ENCODE measurements at regions not wholly inside any gene's neighbourhood (a gene's known extent, or its start where the extent isn't known, plus 50 kb on each side); places are given as distances from the start of the nearest gene placed in this dataset.

DNA sequence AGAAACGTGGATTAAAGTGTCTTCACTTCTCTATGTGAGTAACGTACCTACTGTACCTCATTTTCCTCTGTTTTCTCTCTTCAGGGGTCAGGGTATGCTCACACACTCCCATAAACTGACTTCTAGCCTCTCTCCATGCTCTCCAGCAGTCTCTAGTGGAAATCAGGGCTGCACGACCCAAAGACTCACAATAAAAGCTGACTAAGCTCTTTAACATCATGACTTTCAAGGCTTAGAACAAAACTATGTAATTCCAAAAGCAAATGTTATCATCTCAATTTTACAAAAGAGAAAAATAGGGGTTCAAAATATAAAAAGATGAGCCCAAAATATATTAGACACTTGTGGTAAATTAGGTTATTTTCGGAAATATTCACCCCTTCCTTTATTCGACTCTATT, 62.5 kb upstream of the KRTAP11-1 start:
- Histone ChIP-seq H3K27me3 (no peaks in the 10 kb centered on the region), H3K9me3 (no peaks in the 10 kb centered on the region), H3K36me3 (no peaks in the 10 kb centered on the region), H3K4me3 (no peak overlapping the region), H3K27ac (no peak overlapping the region), H3K4me1 (no peaks in the 10 kb centered on the region)
- no peak for TF ChIP-seq POLR2AphosphoS5 (IDR thresholded peaks at IDR 0.05)
- TF ChIP-seq POLR2A (IDR thresholded peaks at IDR 0.05) = no peak
- TF ChIP-seq, protein P1, sequence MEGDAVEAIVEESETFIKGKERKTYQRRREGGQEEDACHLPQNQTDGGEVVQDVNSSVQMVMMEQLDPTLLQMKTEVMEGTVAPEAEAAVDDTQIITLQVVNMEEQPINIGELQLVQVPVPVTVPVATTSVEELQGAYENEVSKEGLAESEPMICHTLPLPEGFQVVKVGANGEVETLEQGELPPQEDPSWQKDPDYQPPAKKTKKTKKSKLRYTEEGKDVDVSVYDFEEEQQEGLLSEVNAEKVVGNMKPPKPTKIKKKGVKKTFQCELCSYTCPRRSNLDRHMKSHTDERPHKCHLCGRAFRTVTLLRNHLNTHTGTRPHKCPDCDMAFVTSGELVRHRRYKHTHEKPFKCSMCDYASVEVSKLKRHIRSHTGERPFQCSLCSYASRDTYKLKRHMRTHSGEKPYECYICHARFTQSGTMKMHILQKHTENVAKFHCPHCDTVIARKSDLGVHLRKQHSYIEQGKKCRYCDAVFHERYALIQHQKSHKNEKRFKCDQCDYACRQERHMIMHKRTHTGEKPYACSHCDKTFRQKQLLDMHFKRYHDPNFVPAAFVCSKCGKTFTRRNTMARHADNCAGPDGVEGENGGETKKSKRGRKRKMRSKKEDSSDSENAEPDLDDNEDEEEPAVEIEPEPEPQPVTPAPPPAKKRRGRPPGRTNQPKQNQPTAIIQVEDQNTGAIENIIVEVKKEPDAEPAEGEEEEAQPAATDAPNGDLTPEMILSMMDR (IDR thresholded peaks at IDR 0.05) = no peak
- intact Hi-C loops (cut with DNase I; ENCODE audit: low total_unique reads) = loop anchor here (5.0 kb wide), 1 partner anchor 338 kb away; no protein-coding TSS in a partner anchor
- no peak for DNase-seq (ENCODE audit: low spot score in 2 of 2)

DNA sequence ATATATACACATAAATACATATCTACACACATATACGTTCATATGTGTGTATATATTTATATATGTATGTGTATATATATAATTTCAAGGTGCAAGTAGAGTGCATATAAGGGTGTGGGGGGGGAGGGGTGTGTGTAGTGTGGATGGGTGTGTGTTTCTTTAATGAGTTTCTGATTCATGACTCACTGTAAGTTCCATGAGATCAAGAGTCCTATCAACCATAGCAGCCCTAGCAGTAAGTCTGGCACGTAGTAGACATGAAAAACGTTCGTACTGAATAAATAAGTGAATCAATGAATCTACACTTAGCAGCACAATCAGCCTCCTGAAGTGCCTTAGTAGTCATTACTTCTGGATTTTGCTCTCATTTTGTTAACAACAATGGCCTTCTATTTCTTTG, 61.9 kb upstream of the KRTAP11-1 start:
- DNase-seq (ENCODE audit: low spot score in 2 of 2) = no peak
- Histone ChIP-seq H3K4me1 (no peaks in the 10 kb centered on the region), H3K4me3 (no peak overlapping the region), H3K36me3 (no peaks in the 10 kb centered on the region), H3K27me3 (no peaks in the 10 kb centered on the region), H3K27ac (no peak overlapping the region), H3K9me3 (peaks cover 0 to 5% of the 10 kb centered on the region in 2 donors)
- TF ChIP-seq POLR2AphosphoS5 (IDR thresholded peaks at IDR 0.05) = no peak
- TF ChIP-seq, protein P1 (IDR thresholded peaks at IDR 0.05) = no peak
- TF ChIP-seq POLR2A (IDR thresholded peaks at IDR 0.05) = no peak
- intact Hi-C loops (cut with DNase I; ENCODE audit: low total_unique reads) = loop anchor here (5.0 kb wide), 1 partner anchor 339 kb away; no protein-coding TSS in a partner anchor

DNA sequence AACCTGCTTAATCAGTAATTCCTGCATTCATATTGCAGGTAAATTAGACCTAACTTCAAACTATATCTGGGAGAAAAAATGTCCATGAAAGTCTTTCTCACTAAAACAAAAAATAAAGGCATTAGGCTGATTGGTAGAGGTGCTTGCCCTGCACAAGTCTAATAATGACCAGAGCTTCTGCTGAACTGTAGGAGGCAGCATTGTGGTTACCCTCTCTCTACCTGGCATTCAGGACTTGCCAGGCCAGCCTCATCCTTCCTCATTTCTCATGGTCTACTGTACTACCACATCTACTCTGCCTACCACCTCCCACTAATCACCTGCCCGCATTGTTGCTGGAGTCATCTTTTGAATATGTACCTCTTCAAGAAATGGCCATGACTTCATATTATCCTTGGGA, 60.8 kb upstream of the KRTAP11-1 start:
- DNase-seq (ENCODE audit: low spot score in 2 of 2) = no peak
- H3K4me1 ChIP-seq = no peaks in the 10 kb centered on the region
- peaks cover 0 to 15% of the 10 kb centered on the region in 2 donors for H3K9me3 ChIP-seq
- TF ChIP-seq POLR2A (IDR thresholded peaks at IDR 0.05) (no peak), POLR2AphosphoS5 (IDR thresholded peaks at IDR 0.05) (no peak)
- TF ChIP-seq, protein P1 (IDR thresholded peaks at IDR 0.05) = no peak
- H3K4me3 ChIP-seq = no peak overlapping the region
- H3K27me3 ChIP-seq = no peaks in the 10 kb centered on the region
- no peak overlapping the region for H3K27ac ChIP-seq
- intact Hi-C loops (cut with DNase I; ENCODE audit: low total_unique reads) = loop anchor here (5.0 kb wide), 1 partner anchor 340 kb away; no protein-coding TSS in a partner anchor
- no peaks in the 10 kb centered on the region for H3K36me3 ChIP-seq

DNA sequence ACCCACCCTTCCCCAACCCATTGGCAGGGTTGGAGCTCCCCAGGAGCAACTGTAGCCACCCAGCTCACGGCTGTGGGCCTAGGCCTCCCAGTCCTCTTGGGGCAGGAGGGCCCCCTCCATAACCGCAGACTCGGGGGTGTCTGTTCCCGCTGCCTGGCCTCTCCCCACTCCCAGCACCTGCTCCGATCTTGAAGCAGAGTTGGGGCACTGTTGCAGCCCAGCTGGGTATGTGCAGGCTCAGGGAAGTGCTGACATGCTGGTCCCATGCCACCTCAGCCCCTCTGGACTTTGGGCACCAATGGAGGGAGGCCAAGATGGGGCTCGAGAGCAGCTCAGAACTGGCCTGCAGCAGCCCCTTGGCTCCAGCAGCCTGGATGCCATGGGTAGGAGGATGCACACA, 54.8 kb upstream of the KRTAP11-1 start:
- intact Hi-C loops (cut with DNase I; ENCODE audit: low total_unique reads) = no loop called here
- no peak for DNase-seq (ENCODE audit: low spot score in 2 of 2)
- Histone ChIP-seq H3K4me3 (no peak overlapping the region), H3K9me3 (peaks cover 8 to 29% of the 10 kb centered on the region in 2 donors), H3K27ac (no peak overlapping the region), H3K4me1 (no peaks in the 10 kb centered on the region), H3K36me3 (no peaks in the 10 kb centered on the region), H3K27me3 (no peaks in the 10 kb centered on the region)
- TF ChIP-seq, protein P1 (IDR thresholded peaks at IDR 0.05) = no peak
- TF ChIP-seq POLR2A (IDR thresholded peaks at IDR 0.05) (no peak), POLR2AphosphoS5 (IDR thresholded peaks at IDR 0.05) (no peak)

DNA sequence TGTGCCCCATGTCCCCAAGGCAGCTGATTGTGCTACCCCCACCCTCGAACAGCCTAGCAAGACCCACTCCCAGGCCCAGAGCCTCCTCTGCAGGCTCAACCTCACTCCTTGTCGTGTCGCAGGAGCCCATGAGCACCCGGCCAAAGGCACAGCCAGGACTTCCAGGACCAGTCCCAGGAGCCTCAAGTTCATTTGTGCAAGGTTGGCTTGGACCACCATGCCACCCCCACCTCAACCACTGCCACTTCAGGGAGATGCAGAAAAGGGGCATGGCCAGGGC, 54.4 kb upstream of the KRTAP11-1 start:
- Histone ChIP-seq H3K27me3 (no peaks in the 10 kb centered on the region), H3K4me3 (no peak overlapping the region), H3K4me1 (no peaks in the 10 kb centered on the region), H3K27ac (no peak overlapping the region), H3K9me3 (peaks cover 8 to 29% of the 10 kb centered on the region in 2 donors), H3K36me3 (no peaks in the 10 kb centered on the region)
- no peak for DNase-seq (ENCODE audit: low spot score in 2 of 2)
- no peak for TF ChIP-seq POLR2A (IDR thresholded peaks at IDR 0.05)
- TF ChIP-seq POLR2AphosphoS5 (IDR thresholded peaks at IDR 0.05) = no peak
- TF ChIP-seq, protein P1 (IDR thresholded peaks at IDR 0.05) = no peak
- intact Hi-C loops (cut with DNase I; ENCODE audit: low total_unique reads) = no loop called here

Data from breast epithelium (tissue), 4 donors.